GM23338 (cell line): ENCODE measurements at regions not wholly inside any gene's neighbourhood (a gene's known extent, or its start where the extent isn't known, plus 50 kb on each side); places are given as distances from the start of the nearest gene placed in this dataset.

ENCODE experiments used
- ATAC-seq: fragments of 200-7000 bp; cut with Tn5 transposase; 3 replicates; pipeline ENCODE4 v1.9.1; 2020
- DNase-seq: peaks from one replicate; pipeline ENCODE4 v3.0.0-alpha.2; 2015; ENCODE audit warnings: low spot score
- H2AFZ ChIP-seq: fragments of 200-600 bp; sonication (generic); 2 replicates; pipeline ENCODE4 v1.8.0; 2016; ENCODE audit warnings: antibody characterized with exemption, mild to moderate bottlenecking, moderate library complexity
- H3F3A ChIP-seq: fragments of 200-600 bp; sonication (generic); replicated peaks from 2 replicates; pipeline ENCODE4 v1.8.0; 2017; ENCODE audit warnings: antibody characterized with exemption, mixed run types, low read depth
- H3K27ac ChIP-seq: fragments of 200-600 bp; sonication (generic); 2 replicates; pipeline ENCODE4 v1.6.1; 2016; ENCODE audit warnings: low read depth
- H3K27me3 ChIP-seq: fragments of 200-600 bp; sonication (generic); 2 replicates; pipeline ENCODE4 v1.8.0; 2016; ENCODE audit warnings: mild to moderate bottlenecking, mixed run types, moderate library complexity; ENCODE audit not compliant: insufficient read depth
- H3K36me3 ChIP-seq: fragments of 200-600 bp; sonication (generic); 2 replicates; pipeline ENCODE4 v1.8.0; 2016; ENCODE audit warnings: mild to moderate bottlenecking; ENCODE audit not compliant: insufficient read depth
- H3K4me1 ChIP-seq: fragments of 200-600 bp; sonication (generic); 2 replicates; pipeline ENCODE4 v1.8.0; 2016; ENCODE audit warnings: mild to moderate bottlenecking, moderate library complexity; ENCODE audit not compliant: insufficient read depth
- H3K4me2 ChIP-seq: fragments of 200-600 bp; sonication (generic); 2 replicates; pipeline ENCODE4 v1.7.1; 2017; ENCODE audit warnings: mixed run types
- H3K4me3 ChIP-seq: fragments of 200-600 bp; sonication (generic); 2 replicates; pipeline ENCODE4 v1.6.1; 2016; ENCODE audit warnings: mixed run types
- H3K79me2 ChIP-seq: fragments of 200-600 bp; sonication (generic); replicated peaks from 2 replicates; pipeline ENCODE4 v1.8.0; 2017; ENCODE audit warnings: mild to moderate bottlenecking; ENCODE audit not compliant: insufficient read depth
- H3K9me2 ChIP-seq: fragments of 200-600 bp; sonication (generic); 2 replicates; pipeline ENCODE4 v1.8.0; 2017; ENCODE audit not compliant: insufficient read depth
- H4K20me1 ChIP-seq: fragments of 200-600 bp; sonication (generic); replicated peaks from 2 replicates; pipeline ENCODE4 v1.8.0; 2017; ENCODE audit warnings: mild to moderate bottlenecking; ENCODE audit not compliant: insufficient read depth
- H3K27ac Mint-ChIP-seq: 2 replicates; pipeline ENCODE4 v1.8.0; 2020; ENCODE audit warnings: inconsistent platforms, mild to moderate bottlenecking, moderate library complexity, mixed read lengths
- H3K27me3 Mint-ChIP-seq: 3 replicates; pipeline ENCODE4 v1.8.0; 2022; ENCODE audit warnings: low read depth, mild to moderate bottlenecking, moderate library complexity, mixed read lengths, inconsistent platforms; ENCODE audit not compliant: insufficient read depth, poor library complexity
- H3K36me3 Mint-ChIP-seq: 3 replicates; pipeline ENCODE4 v1.8.0; 2021; ENCODE audit warnings: low read depth, mild to moderate bottlenecking, inconsistent platforms, moderate library complexity, mixed read lengths
- H3K4me1 Mint-ChIP-seq: 3 replicates; pipeline ENCODE4 v1.8.0; 2020; ENCODE audit warnings: mild to moderate bottlenecking, inconsistent platforms, mixed read lengths
- H3K4me3 Mint-ChIP-seq: 3 replicates; pipeline ENCODE4 v1.8.0; 2021; ENCODE audit warnings: moderate library complexity, mild to moderate bottlenecking, inconsistent platforms, mixed read lengths
- H3K9me3 Mint-ChIP-seq: 3 replicates; pipeline ENCODE4 v1.8.0; 2020; ENCODE audit warnings: moderate library complexity, mild to moderate bottlenecking, inconsistent platforms, mixed read lengths
- CTCF ChIP-seq, 2 experiments: fragments of 200-600 bp in 1 of 2; sonication (generic) in 1 of 2; conservative IDR thresholded peaks; 2 replicates each; pipeline versions ENCODE4 v1.5.1 to v1.6.1; 2016 to 2017; ENCODE audit warnings: antibody characterized with exemption in 2 of 2, low read depth in 2 of 2, mild to moderate bottlenecking in 2 of 2, moderate library complexity in 1 of 2
- EZH2 ChIP-seq: fragments of 200-600 bp; sonication (generic); IDR thresholded peaks from one replicate; pipeline ENCODE4 v1.8.0; 2017; ENCODE audit warnings: antibody characterized with exemption, mild to moderate bottlenecking, low read depth; ENCODE audit not compliant: unreplicated experiment
- NANOG ChIP-seq: IDR thresholded peaks from 2 replicates; pipeline ENCODE4 v1.6.1; 2016; ENCODE audit warnings: antibody characterized with exemption, borderline replicate concordance
- POLR2AphosphoS5 ChIP-seq: IDR thresholded peaks from 2 replicates; pipeline ENCODE4 v1.6.1; 2016; ENCODE audit warnings: antibody characterized with exemption, low read depth
- TF ChIP-seq, protein P1 (sequence below): fragments of 250-450 bp; sonication (Bioruptor Pico); IDR thresholded peaks from 2 replicates; pipeline ENCODE4 v1.5.0; 2020; ENCODE audit warnings: mild to moderate bottlenecking, moderate library complexity

- no peaks in the 10 kb centered on the region for H3K36me3 ChIP-seq
- Mint-ChIP-seq H3K27me3 (peaks cover 4% of the 10 kb centered on the region), H3K4me1 (peaks cover 16% of the 10 kb centered on the region; the same call in 2 of the 3 replicates), H3K4me3 (no peak overlapping the region), H3K27ac (no peak overlapping the region), H3K9me3 (no peaks in the 10 kb centered on the region), H3K36me3 (no peaks in the 10 kb centered on the region)
- H3K27ac ChIP-seq: no peak overlapping the region
- no peaks in the 10 kb centered on the region for H4K20me1 ChIP-seq
- H3K4me3 ChIP-seq: no peak overlapping the region
- no peak overlapping the region for H3K4me2 ChIP-seq
- peak overlapping the region; percentile 79 for H2AFZ ChIP-seq
- no peaks in the 10 kb centered on the region for H3K79me2 ChIP-seq
- TF ChIP-seq POLR2AphosphoS5: no peak
- no peak for TF ChIP-seq EZH2
- no peaks in the 10 kb centered on the region for H3F3A ChIP-seq
- peaks cover 10% of the 10 kb centered on the region; the same call in 1 of the 2 replicates for H3K4me1 ChIP-seq
- H3K27me3 ChIP-seq: no peaks in the 10 kb centered on the region
- H3K9me2 ChIP-seq: no peaks in the 10 kb centered on the region
- DNase-seq (no peak), ATAC-seq (peak; percentile 69)
These were observed 97.7 kb upstream of the KIF2A start for GRCh38 chr5:62208218-62208852.

DNA sequence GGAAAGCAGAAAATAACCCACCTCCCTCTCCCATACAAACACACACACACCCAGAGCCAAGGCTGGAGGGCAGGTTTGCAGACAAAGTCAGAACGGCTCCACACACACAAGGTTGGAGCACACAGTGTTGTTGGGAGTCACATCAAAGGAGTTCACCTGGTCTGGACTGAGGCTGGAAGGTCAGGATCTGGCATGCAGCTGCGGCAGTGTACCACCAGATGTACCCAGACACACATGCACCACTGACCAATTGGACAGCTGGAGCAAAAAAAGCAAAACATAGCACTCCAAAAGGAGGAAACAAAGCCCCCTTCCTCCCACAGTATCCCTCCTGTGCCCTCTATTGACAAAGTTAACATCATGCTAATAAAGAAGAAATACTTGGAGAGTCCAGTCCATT is 94.6 kb upstream of the KIF2A start:
- no peak overlapping the region for H3K4me3 Mint-ChIP-seq
- no peak overlapping the region for H3K27ac ChIP-seq
- H3K36me3 ChIP-seq: no peaks in the 10 kb centered on the region
- no peak for TF ChIP-seq CTCF (conservative IDR thresholded peaks at IDR 0.05; ENCODE audit: low read depth in 2 of 2)
- no peak for DNase-seq
- no peaks in the 10 kb centered on the region for H3K27me3 ChIP-seq
- peaks cover 2% of the 10 kb centered on the region for H3K27me3 Mint-ChIP-seq
- H2AFZ ChIP-seq: 0 out of 2 replicates have a peak overlapping the region, but pooled peaks have one; percentile 28
- peaks cover 12% of the 10 kb centered on the region; the same call in 2 of the 3 replicates for H3K4me1 Mint-ChIP-seq
- H3K4me3 ChIP-seq: no peak overlapping the region
- no peaks in the 10 kb centered on the region for H3F3A ChIP-seq
- no peaks in the 10 kb centered on the region for H3K9me2 ChIP-seq
- no peak overlapping the region for H3K4me2 ChIP-seq
- no peaks in the 10 kb centered on the region; the same call in 2 of the 3 replicates for H3K9me3 Mint-ChIP-seq
- H4K20me1 ChIP-seq: no peaks in the 10 kb centered on the region
- no peaks in the 10 kb centered on the region for H3K79me2 ChIP-seq
- H3K36me3 Mint-ChIP-seq: no peaks in the 10 kb centered on the region
- H3K4me1 ChIP-seq: peaks cover 10% of the 10 kb centered on the region; the same call in 1 of the 2 replicates
- no peak for ATAC-seq
- no peak overlapping the region for H3K27ac Mint-ChIP-seq

DNA sequence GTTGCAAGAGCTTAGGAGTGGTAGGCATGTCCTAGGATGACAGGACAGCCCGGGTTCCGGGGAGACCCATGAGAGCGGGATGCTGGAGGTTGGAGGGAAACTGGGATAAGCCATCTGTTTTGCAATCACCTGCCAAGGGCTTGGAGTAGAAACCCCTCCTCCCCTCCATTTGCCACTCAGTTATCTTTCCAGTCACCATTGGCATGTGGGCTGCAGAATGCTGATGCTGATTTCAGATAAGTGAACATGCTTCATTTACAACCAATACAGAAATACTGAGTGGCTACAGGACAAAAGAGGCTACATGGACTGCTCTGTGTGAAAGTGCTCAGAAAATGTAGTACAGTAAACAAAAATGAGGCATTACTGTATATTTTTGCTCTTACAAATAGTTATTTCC is 93.4 kb upstream of the KIF2A start:
- Histone ChIP-seq H3K27me3 (no peaks in the 10 kb centered on the region), H3K4me3 (no peak overlapping the region), H3K4me2 (no peak overlapping the region), H4K20me1 (no peaks in the 10 kb centered on the region), H3K27ac (no peak overlapping the region), H3K79me2 (no peaks in the 10 kb centered on the region), H2AFZ (no peak overlapping the region), H3F3A (no peaks in the 10 kb centered on the region), H3K4me1 (peaks cover 9% of the 10 kb centered on the region; the same call in 1 of the 2 replicates), H3K9me2 (no peaks in the 10 kb centered on the region), H3K36me3 (no peaks in the 10 kb centered on the region)
- no peak for DNase-seq
- H3K27ac Mint-ChIP-seq: no peak overlapping the region
- no peak overlapping the region for H3K4me3 Mint-ChIP-seq
- ATAC-seq: no peak
- no peaks in the 10 kb centered on the region for H3K36me3 Mint-ChIP-seq
- H3K4me1 Mint-ChIP-seq: peaks cover 10% of the 10 kb centered on the region; the same call in 2 of the 3 replicates
- peaks cover 2% of the 10 kb centered on the region for H3K27me3 Mint-ChIP-seq
- H3K9me3 Mint-ChIP-seq: no peaks in the 10 kb centered on the region; the same call in 2 of the 3 replicates
- TF ChIP-seq, protein P1, sequence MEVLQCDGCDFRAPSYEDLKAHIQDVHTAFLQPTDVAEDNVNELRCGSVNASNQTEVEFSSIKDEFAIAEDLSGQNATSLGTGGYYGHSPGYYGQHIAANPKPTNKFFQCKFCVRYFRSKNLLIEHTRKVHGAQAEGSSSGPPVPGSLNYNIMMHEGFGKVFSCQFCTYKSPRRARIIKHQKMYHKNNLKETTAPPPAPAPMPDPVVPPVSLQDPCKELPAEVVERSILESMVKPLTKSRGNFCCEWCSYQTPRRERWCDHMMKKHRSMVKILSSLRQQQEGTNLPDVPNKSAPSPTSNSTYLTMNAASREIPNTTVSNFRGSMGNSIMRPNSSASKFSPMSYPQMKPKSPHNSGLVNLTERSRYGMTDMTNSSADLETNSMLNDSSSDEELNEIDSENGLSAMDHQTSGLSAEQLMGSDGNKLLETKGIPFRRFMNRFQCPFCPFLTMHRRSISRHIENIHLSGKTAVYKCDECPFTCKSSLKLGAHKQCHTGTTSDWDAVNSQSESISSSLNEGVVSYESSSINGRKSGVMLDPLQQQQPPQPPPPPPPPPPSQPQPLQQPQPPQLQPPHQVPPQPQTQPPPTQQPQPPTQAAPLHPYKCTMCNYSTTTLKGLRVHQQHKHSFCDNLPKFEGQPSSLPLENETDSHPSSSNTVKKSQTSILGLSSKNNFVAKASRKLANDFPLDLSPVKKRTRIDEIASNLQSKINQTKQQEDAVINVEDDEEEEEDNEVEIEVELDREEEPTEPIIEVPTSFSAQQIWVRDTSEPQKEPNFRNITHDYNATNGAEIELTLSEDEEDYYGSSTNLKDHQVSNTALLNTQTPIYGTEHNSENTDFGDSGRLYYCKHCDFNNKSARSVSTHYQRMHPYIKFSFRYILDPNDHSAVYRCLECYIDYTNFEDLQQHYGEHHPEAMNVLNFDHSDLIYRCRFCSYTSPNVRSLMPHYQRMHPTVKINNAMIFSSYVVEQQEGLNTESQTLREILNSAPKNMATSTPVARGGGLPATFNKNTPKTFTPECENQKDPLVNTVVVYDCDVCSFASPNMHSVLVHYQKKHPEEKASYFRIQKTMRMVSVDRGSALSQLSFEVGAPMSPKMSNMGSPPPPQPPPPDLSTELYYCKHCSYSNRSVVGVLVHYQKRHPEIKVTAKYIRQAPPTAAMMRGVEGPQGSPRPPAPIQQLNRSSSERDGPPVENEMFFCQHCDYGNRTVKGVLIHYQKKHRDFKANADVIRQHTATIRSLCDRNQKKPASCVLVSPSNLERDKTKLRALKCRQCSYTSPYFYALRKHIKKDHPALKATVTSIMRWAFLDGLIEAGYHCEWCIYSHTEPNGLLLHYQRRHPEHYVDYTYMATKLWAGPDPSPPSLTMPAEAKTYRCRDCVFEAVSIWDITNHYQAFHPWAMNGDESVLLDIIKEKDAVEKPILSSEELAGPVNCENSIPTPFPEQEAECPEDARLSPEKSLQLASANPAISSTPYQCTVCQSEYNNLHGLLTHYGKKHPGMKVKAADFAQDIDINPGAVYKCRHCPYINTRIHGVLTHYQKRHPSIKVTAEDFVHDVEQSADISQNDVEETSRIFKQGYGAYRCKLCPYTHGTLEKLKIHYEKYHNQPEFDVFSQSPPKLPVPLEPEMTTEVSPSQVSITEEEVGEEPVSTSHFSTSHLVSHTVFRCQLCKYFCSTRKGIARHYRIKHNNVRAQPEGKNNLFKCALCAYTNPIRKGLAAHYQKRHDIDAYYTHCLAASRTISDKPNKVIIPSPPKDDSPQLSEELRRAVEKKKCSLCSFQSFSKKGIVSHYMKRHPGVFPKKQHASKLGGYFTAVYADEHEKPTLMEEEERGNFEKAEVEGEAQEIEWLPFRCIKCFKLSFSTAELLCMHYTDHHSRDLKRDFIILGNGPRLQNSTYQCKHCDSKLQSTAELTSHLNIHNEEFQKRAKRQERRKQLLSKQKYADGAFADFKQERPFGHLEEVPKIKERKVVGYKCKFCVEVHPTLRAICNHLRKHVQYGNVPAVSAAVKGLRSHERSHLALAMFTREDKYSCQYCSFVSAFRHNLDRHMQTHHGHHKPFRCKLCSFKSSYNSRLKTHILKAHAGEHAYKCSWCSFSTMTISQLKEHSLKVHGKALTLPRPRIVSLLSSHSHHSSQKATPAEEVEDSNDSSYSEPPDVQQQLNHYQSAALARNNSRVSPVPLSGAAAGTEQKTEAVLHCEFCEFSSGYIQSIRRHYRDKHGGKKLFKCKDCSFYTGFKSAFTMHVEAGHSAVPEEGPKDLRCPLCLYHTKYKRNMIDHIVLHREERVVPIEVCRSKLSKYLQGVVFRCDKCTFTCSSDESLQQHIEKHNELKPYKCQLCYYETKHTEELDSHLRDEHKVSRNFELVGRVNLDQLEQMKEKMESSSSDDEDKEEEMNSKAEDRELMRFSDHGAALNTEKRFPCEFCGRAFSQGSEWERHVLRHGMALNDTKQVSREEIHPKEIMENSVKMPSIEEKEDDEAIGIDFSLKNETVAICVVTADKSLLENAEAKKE (CRISPR knock-in tag): no peak
- TF ChIP-seq NANOG: no peak
